Kidney glomerular epithelial cell (primary cell): ENCODE measurements at regions not wholly inside any gene's neighbourhood (a gene's known extent, or its start where the extent isn't known, plus 50 kb on each side); places are given as distances from the start of the nearest gene placed in this dataset.

Experiments
- DNase-seq: peaks from one replicate; lab custom pipeline; 2025; lab: John Stamatoyannopoulos, UW

GRCh38 chr18:42401131-42401673, 446.2 kb downstream of the PIK3C3 start:
- no peak for DNase-seq

DNA sequence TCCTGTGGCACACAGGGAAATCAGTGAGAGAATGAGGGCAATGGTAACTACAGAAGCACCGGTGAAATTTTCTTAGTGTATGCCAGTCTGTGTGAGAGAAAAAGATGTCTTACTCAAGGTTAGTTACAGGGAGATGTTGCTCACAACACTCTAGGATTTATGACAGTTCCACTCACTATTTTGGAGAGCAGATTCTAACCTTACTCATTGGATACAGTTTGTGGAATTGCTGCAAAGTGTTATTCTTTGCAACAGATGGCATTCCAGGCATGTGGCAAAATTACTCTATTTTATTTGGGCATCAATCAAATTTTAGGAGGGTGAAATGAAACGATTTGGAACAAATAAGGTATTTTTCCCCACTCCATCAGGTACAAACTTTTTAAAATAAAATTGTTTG, 449.1 kb downstream of the PIK3C3 start:
- peak; percentile 75 for DNase-seq

DNA sequence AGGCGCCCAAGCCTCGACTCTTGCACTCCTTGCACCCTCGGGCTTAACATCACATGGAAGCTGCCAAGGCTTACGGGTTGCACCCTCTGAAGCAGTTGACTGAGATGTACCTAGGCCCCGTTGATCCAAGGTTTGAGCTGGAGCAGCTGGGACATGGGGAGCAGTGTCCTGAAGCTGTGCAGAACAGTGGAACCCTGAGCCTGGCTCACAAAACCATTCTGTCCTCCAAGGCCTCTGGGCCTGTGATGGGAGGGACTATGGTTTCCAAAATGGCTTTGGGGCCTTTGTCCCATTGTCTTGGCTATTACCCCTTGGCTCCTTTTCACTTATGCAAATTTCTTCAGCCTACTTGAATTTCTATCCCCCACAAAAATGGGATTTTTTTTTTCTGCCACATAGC, 454.0 kb downstream of the PIK3C3 start:
- no peak for DNase-seq

DNA sequence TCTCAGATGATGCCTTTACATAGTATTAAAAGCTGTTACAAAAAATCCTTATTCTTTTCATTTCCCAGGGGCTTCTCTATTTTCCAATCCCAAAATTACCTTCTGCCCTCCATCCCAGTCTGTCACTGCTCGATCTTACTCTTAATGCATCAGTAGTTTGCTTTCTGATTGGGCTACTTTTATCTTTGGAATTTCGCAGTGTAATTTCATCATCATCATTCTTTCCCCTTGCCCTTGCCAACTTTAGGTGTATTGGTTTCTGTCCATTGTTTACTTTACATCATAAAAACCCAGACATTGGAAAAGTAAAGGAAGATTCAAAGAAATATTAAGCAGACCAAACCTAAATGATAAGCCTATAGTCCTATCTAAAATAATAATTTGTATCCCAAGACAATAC, 457.2 kb downstream of the PIK3C3 start:
- peak; percentile 61 for DNase-seq

DNA sequence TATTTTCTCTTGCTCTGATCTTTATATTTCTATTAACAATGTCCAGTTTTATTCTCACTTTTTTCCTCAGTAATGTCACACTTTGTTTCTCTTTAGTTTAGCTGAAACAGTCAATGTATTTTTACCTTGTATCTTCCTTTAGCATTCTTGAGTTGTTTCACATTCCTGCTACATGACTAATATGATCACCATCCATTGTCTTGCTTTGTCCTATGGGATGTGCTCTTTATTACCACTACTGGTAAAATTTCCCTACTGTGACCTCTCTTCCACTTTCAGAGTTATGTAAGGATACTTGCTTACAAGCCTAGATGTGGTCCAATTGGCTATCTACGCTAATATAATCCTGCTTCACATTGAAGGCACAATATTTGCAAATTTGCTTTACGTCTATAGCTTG, 457.9 kb downstream of the PIK3C3 start:
- peak; percentile 77 for DNase-seq

- peak; percentile 91 for DNase-seq
Measured at GRCh38 chr18:42413870-42414269, 458.8 kb downstream of the PIK3C3 start.

DNA sequence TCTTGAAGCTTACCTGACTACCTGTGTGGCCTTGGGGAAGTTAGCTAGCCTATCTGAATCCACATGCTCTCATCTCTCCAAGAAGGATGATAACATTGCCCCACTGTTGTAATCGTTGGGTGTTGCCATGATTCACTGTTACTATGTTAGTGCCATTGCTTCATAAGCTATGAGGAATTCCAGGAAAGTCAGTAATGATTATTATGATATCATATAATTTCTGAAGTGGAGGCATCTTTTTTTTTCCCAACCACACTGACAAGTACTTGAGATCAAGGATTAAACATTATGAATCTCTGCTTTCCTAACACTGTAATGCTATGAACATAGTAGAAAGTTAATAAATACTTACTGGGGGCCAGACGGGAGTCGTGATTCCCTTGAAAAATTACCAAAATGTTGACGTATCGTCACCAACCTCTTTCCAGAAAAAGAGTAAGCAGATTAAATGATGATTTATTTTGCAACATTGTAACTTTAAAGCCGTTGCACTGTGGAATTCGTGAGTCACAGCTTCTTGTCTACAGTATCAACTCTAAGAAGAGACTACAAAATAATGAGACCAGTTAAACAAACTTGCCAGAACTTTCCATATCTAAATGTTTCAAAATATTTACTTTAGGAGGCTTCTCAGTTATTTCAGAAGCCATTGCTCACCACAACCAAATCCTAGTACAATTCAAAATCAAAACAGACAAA, 459.9 kb downstream of the PIK3C3 start:
- DNase-seq, result peak; percentile 100

- DNase-seq, result no peak
Measured at GRCh38 chr18:42417189-42417588, 462.2 kb downstream of the PIK3C3 start.

- no peak for DNase-seq
Measured at GRCh38 chr18:42418121-42418520, 463.1 kb downstream of the PIK3C3 start.

DNA sequence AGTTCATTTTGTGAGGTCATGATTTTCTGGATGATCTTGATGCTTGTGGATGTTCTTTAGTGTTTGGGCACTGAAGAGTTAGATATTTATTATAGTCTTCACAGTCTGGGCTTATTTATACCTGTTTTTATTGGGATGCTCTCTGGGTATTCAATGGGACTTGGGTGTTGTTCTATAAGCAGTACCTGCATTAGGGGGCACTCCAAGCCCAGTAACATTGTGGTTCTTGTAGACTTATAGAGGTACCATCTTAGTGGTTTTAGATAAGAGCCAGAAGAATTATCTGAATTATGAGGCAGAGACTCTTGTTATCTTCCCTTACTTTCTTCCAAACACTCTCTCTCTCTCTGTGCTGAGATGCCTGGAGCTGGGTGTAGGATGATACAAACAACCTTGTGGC, 470.0 kb downstream of the PIK3C3 start:
- DNase-seq, result no peak

- no peak for DNase-seq
Measured at GRCh38 chr18:42426496-42427015, 471.5 kb downstream of the PIK3C3 start.

DNA sequence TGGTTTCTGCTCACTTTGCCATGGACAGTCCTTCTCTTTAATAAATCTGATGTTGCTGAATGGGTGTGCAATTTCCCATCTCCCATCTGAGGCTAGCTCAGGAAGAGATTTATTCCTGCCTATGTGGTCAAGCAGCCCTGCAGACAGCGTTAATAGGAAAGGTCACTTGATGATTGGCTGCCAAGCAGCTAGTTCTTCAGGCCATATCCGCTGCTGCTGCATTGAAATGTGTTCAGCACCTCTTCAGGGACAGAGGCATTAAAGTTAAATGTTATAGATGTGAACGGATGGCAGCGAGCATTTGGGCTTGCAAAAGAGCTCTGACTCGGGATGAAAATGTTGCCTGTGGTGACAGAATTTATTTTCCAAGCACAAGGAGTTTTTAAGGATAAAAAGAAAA, 474.2 kb downstream of the PIK3C3 start:
- no peak for DNase-seq

- no peak for DNase-seq
Measured at GRCh38 chr18:42436222-42436765, 481.3 kb downstream of the PIK3C3 start.

DNA sequence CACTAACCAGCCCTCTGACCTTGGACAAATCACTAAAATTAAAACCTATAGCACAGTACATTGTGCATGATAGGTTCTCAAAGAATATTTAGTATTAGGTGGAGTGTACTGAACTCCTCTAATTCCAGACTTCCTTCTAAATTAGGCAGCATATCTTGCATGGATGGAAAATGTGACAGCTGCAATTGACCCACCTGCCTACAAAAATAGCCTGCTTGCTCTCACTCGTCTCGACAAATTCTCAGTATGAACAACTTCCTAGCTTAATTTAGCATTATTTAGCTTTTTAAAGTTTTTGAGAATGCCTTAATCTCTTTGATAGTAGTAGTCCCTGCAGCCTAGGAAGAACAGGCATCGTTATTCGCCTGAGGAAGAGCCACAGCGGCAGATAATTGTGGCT, 482.0 kb downstream of the PIK3C3 start:
- DNase-seq, result no peak

GRCh38 chr18:42437646-42438045, 482.6 kb downstream of the PIK3C3 start:
- no peak for DNase-seq

DNA sequence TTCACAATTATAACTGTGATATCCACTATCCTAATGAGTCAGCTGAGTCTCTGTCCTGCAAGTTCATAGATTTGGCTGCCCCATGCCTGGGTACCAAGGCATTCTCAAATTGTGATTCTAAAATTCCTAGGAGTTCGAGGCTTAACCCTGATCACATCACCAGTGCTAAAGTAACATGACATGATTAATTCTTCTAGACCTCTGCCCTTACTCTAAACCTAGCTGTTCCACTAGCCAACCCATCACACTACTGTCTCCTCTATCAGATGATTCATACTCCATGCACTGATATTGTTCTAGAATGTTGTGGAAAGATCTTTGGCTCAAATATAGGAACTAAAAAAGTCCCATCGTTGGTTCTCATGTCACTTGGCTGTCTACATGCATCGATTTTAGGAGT, 487.6 kb downstream of the PIK3C3 start:
- DNase-seq, result no peak

DNA sequence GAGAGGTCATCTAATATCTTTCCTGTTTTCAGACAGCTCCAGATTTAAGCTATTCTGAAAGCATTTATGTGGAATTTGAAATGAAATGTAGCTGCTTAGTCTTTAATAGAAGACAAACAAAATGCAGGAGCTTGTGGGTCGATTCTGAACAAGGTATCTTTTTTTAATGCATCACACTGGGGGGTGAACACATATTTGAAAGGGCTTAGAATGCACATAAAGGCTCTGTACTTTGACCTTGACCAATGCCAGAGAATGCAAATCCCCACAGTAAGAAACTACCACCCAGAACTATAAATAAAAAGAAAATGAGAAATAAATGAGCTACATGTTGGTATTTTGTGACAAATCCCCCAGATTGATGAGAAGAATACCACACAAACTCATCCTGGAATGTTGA, 489.3 kb downstream of the PIK3C3 start:
- DNase-seq, result no peak

GRCh38 chr18:42445359-42445758, 490.3 kb downstream of the PIK3C3 start:
- DNase-seq, result no peak

- peak; percentile 99 for DNase-seq
Measured at GRCh38 chr18:42446195-42446594, 491.2 kb downstream of the PIK3C3 start.

DNA sequence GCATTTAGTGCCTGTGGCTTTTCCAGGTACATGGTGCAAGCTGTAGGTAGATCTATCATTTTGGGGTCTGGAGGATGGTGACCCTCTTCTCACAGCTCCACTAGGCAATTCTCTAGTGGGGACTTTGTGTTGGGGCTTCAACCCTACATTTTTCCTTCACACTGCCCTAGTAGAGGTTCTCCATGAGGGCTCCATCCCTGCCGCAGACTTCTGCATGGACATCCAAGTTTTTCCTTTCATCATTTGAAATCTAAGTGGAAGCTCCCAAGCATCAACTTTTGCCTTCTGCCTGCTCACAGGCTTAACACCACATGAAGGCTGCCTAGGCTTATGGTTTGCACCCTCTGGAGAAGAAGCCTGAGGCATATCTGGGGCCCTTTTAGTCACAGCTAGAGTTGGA, 492.7 kb downstream of the PIK3C3 start:
- no peak for DNase-seq

GRCh38 chr18:42458226-42458625, 503.2 kb downstream of the PIK3C3 start:
- no peak for DNase-seq

DNA sequence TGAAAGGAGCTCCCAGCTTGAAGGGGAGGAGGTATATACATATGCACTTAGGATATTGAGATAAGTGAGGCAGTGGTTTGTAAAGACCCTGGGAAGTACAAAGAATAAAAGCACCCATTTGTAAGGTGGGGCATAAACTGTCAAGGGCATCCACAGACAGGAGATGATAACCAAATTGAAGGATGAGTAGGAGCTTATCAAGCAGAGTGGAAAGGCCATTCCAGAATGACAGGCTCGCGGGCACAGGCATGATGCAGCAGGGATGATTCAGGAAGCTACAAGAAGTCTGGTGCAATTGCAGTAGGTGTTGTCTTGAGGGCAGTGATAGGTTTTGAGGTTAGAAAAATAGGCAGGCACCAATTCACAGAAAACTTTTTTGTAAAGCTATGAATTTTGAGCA, 504.8 kb downstream of the PIK3C3 start:
- DNase-seq, result no peak

GRCh38 chr18:42471885-42472284, 516.9 kb downstream of the PIK3C3 start:
- DNase-seq, result no peak

GRCh38 chr18:42473611-42474010, 518.6 kb downstream of the PIK3C3 start:
- DNase-seq, result no peak
